Activated naive CD4-positive, alpha-beta T cell treated with anti-CD3 and anti-CD28 coated beads, Interleukin-2, amount 50 U/mL, for 72 hours (primary cell): ENCODE measurements at regions not wholly inside any gene's neighbourhood (a gene's known extent, or its start where the extent isn't known, plus 50 kb on each side); places are given as distances from the start of the nearest gene placed in this dataset.

Source experiments
- ATAC-seq, 2 donors: fragments of 150-1000 bp; cut with Tn5 transposase; 2 replicates each; pipeline ENCODE4 v1.10.0; 2021; ENCODE audit warnings: mild to moderate bottlenecking in 2 of 2, moderate library complexity in 2 of 2
- DNase-seq, 2 donors: peaks; one replicate each; pipeline ENCODE4 v3.0.0; 2021 to 2022; ENCODE audit warnings: low spot score in 2 of 2
- H3K27ac Mint-ChIP-seq, 2 donors: one replicate each; pipeline ENCODE4 v1.8.0; 2022; ENCODE audit warnings: mild to moderate bottlenecking in 2 of 2, mixed read lengths in 2 of 2
- H3K36me3 Mint-ChIP-seq, 2 donors: one replicate each; pipeline ENCODE4 v1.8.0; 2022; ENCODE audit warnings: mixed read lengths in 2 of 2
- H3K9me3 Mint-ChIP-seq, 2 donors: one replicate each; pipeline ENCODE4 v1.8.0; 2022; ENCODE audit warnings: mixed read lengths in 2 of 2

- DNase-seq (no peak), ATAC-seq (no peak)
- H3K27ac Mint-ChIP-seq, result no peak overlapping the region
- H3K36me3 Mint-ChIP-seq, result peaks cover 0 to 6% of the 10 kb centered on the region in 2 donors
- H3K9me3 Mint-ChIP-seq, result peaks cover 7 to 10% of the 10 kb centered on the region in 2 donors
Observed at GRCh38 chr6:165748390-165748789, 85.3 kb upstream of the PDE10A start.

GRCh38 chr6:165747963-165748362 lies 84.9 kb upstream of the PDE10A start:
- H3K27ac Mint-ChIP-seq, result no peak overlapping the region
- H3K36me3 Mint-ChIP-seq, result peaks cover 0 to 6% of the 10 kb centered on the region in 2 donors
- ATAC-seq, result no peak
- H3K9me3 Mint-ChIP-seq, result peaks cover 7 to 10% of the 10 kb centered on the region in 2 donors
- DNase-seq, result no peak

GRCh38 chr6:165746331-165746730 lies 83.3 kb upstream of the PDE10A start:
- Mint-ChIP-seq H3K36me3 (peaks cover 0 to 6% of the 10 kb centered on the region in 2 donors), H3K27ac (no peak overlapping the region)
- ATAC-seq, result no peak

GRCh38 chr6:165745492-165745891 lies 82.5 kb upstream of the PDE10A start:
- Mint-ChIP-seq H3K9me3 (peaks cover 10 to 13% of the 10 kb centered on the region in 2 donors), H3K36me3 (peaks cover 0 to 6% of the 10 kb centered on the region in 2 donors), H3K27ac (no peak overlapping the region)
- ATAC-seq, result no peak
- DNase-seq, result no peak

More at GRCh38 chr6:165746331-165746730, 83.3 kb upstream of the PDE10A start:
- peaks cover 7 to 10% of the 10 kb centered on the region in 2 donors for H3K9me3 Mint-ChIP-seq
- DNase-seq, result no peak

GRCh38 chr6:165744555-165745228 lies 81.7 kb upstream of the PDE10A start:
- peaks cover 10 to 15% of the 10 kb centered on the region in 2 donors for H3K9me3 Mint-ChIP-seq
- no peak for ATAC-seq
- no peak overlapping the region for H3K27ac Mint-ChIP-seq
- DNase-seq, result no peak
- H3K36me3 Mint-ChIP-seq, result peaks cover 0 to 6% of the 10 kb centered on the region in 2 donors

GRCh38 chr6:165743366-165743898 lies 80.4 kb upstream of the PDE10A start:
- Mint-ChIP-seq H3K27ac (no peak overlapping the region), H3K9me3 (peaks cover 3 to 7% of the 10 kb centered on the region in 2 donors), H3K36me3 (no peaks in the 10 kb centered on the region)
- no peak for ATAC-seq
- DNase-seq, result no peak

GRCh38 chr6:165742047-165742446 lies 79.0 kb upstream of the PDE10A start:
- ATAC-seq, result no peak
- H3K9me3 Mint-ChIP-seq, result peaks cover 7 to 10% of the 10 kb centered on the region in 2 donors
- H3K27ac Mint-ChIP-seq, result no peak overlapping the region
- DNase-seq, result no peak
- H3K36me3 Mint-ChIP-seq, result no peaks in the 10 kb centered on the region

GRCh38 chr6:165737396-165737795 lies 74.4 kb upstream of the PDE10A start:
- Mint-ChIP-seq H3K27ac (no peak overlapping the region), H3K9me3 (peaks cover 25 to 34% of the 10 kb centered on the region in 2 donors)

GRCh38 chr6:165735065-165735464 lies 72.0 kb upstream of the PDE10A start:
- no peak for DNase-seq
- Mint-ChIP-seq H3K27ac (no peak overlapping the region), H3K9me3 (peaks cover 20 to 31% of the 10 kb centered on the region in 2 donors), H3K36me3 (no peaks in the 10 kb centered on the region)
- ATAC-seq, result no peak

More at GRCh38 chr6:165737396-165737795, 74.4 kb upstream of the PDE10A start:
- H3K36me3 Mint-ChIP-seq, result no peaks in the 10 kb centered on the region
- ATAC-seq (no peak), DNase-seq (no peak)

GRCh38 chr6:165733489-165733791 lies 70.4 kb upstream of the PDE10A start:
- Mint-ChIP-seq H3K36me3 (no peaks in the 10 kb centered on the region), H3K9me3 (peaks cover 18 to 31% of the 10 kb centered on the region in 2 donors), H3K27ac (no peak overlapping the region)
- ATAC-seq, result no peak
- DNase-seq, result no peak

GRCh38 chr6:165732696-165733488 lies 69.9 kb upstream of the PDE10A start:
- H3K36me3 Mint-ChIP-seq, result no peaks in the 10 kb centered on the region
- DNase-seq, result no peak
- H3K9me3 Mint-ChIP-seq, result peaks cover 18 to 31% of the 10 kb centered on the region in 2 donors
- no peak for ATAC-seq
- no peak overlapping the region for H3K27ac Mint-ChIP-seq

GRCh38 chr6:165729307-165729936 lies 66.4 kb upstream of the PDE10A start:
- Mint-ChIP-seq H3K36me3 (no peaks in the 10 kb centered on the region), H3K9me3 (peaks cover under 1 to 3% of the 10 kb centered on the region in 2 donors), H3K27ac (no peak overlapping the region)
- ATAC-seq (no peak), DNase-seq (peak in 1 of 2 donors; percentile 50)

GRCh38 chr6:165728216-165728615 lies 65.2 kb upstream of the PDE10A start:
- DNase-seq, result no peak
- no peak for ATAC-seq
- Mint-ChIP-seq H3K9me3 (no peaks in the 10 kb centered on the region), H3K27ac (no peak overlapping the region), H3K36me3 (no peaks in the 10 kb centered on the region)

GRCh38 chr6:165726965-165727381 lies 63.9 kb upstream of the PDE10A start:
- DNase-seq (no peak), ATAC-seq (no peak)
- no peak overlapping the region for H3K27ac Mint-ChIP-seq
- H3K36me3 Mint-ChIP-seq, result no peaks in the 10 kb centered on the region
- H3K9me3 Mint-ChIP-seq, result no peaks in the 10 kb centered on the region

GRCh38 chr6:165726290-165726875 lies 63.3 kb upstream of the PDE10A start:
- no peaks in the 10 kb centered on the region for H3K36me3 Mint-ChIP-seq
- no peak overlapping the region for H3K27ac Mint-ChIP-seq
- ATAC-seq, result no peak
- no peaks in the 10 kb centered on the region for H3K9me3 Mint-ChIP-seq
- no peak for DNase-seq

GRCh38 chr6:165725201-165725600 lies 62.2 kb upstream of the PDE10A start:
- Mint-ChIP-seq H3K27ac (no peak overlapping the region), H3K36me3 (no peaks in the 10 kb centered on the region), H3K9me3 (no peaks in the 10 kb centered on the region)
- no peak for ATAC-seq
- DNase-seq, result no peak

- ATAC-seq (no peak), DNase-seq (no peak)
- no peak overlapping the region for H3K27ac Mint-ChIP-seq
- H3K9me3 Mint-ChIP-seq, result no peaks in the 10 kb centered on the region
- H3K36me3 Mint-ChIP-seq, result no peaks in the 10 kb centered on the region
Observed at GRCh38 chr6:165723326-165723725, 60.3 kb upstream of the PDE10A start.
